B cell (primary cell): ENCODE measurements at regions not wholly inside any gene's neighbourhood (a gene's known extent, or its start where the extent isn't known, plus 50 kb on each side); places are given as distances from the start of the nearest gene placed in this dataset.

Experiments
- ATAC-seq: fragments of 200-7000 bp; cut with Tn5 transposase; one replicate; pipeline ENCODE4 v1.10.0; 2021; ENCODE audit warnings: low read depth, mild to moderate bottlenecking, moderate number of reproducible peaks, moderate library complexity
- CTCF ChIA-PET: fragments of 350-600 bp; sonication (Branson Sonifier 250); formaldehyde crosslinking; loops from one replicate; lab custom pipeline; 2021; ENCODE audit warnings: antibody characterized with exemption, inconsistent platforms; lab: Charles Lee
- POLR2A ChIA-PET: fragments of 350-600 bp; sonication (Branson Sonifier 250); formaldehyde crosslinking; loops from one replicate; lab custom pipeline; 2021; ENCODE audit warnings: antibody characterized with exemption; lab: Charles Lee
- DNase-seq: peaks from one replicate; pipeline ENCODE4 v3.0.0; 2013
- H2AFZ ChIP-seq: 2 replicates; pipeline ENCODE4 v1.6.1; 2012; ENCODE audit warnings: mild to moderate bottlenecking, low read depth, low read length; ENCODE audit not compliant: insufficient read depth, poor library complexity, severe bottlenecking
- H3K27ac ChIP-seq, 2 donors: 1 replicate in 1 of 2; 2 replicates in 1 of 2; pipeline ENCODE4 v1.5.1; 2012 to 2013; ENCODE audit warnings: low read length in 2 of 2, mild to moderate bottlenecking in 2 of 2, moderate library complexity in 1 of 2
- H3K27me3 ChIP-seq, 4 experiments: fragments of 200-600 bp in 1 of 4; sonication (generic) in 1 of 4; replicated peaks in 1 of 4; 1 replicate in 2 of 4; 2 replicates in 2 of 4; pipeline versions ENCODE4 v1.6.1 to v1.7.0; 2013 to 2016; ENCODE audit warnings: low read length in 3 of 4, mild to moderate bottlenecking in 2 of 4, mixed read lengths in 1 of 4, moderate library complexity in 1 of 4; ENCODE audit not compliant: insufficient read depth in 4 of 4, control insufficient read depth in 3 of 4; ENCODE audit errors: control extremely low read depth in 1 of 4
- H3K36me3 ChIP-seq, 2 experiments: replicated peaks in 1 of 2; 1 replicate in 1 of 2; 2 replicates in 1 of 2; pipeline versions ENCODE4 v1.6.1 to v1.7.1; 2013; ENCODE audit warnings: low read length in 1 of 2; ENCODE audit not compliant: insufficient read depth in 2 of 2, control insufficient read depth in 1 of 2; ENCODE audit errors: control extremely low read depth in 1 of 2, extremely low read depth in 1 of 2
- H3K4me1 ChIP-seq, 2 donors: fragments of 200-600 bp in 1 of 2; sonication (generic) in 1 of 2; 1 replicate in 1 of 2; 2 replicates in 1 of 2; pipeline versions ENCODE4 v1.5.1 to v1.6.1; 2013 to 2017; ENCODE audit warnings: low read length in 2 of 2; ENCODE audit not compliant: control insufficient read depth in 2 of 2, insufficient read depth in 2 of 2
- H3K4me2 ChIP-seq: replicated peaks from 2 replicates; pipeline ENCODE3; 2012; ENCODE audit warnings: mild to moderate bottlenecking, low read depth, low read length; ENCODE audit not compliant: poor library complexity, severe bottlenecking
- H3K4me3 ChIP-seq, 5 experiments: fragments of 200-600 bp in 1 of 5; sonication (generic) in 1 of 5; 1 replicate in 3 of 5; 2 replicates in 2 of 5; pipeline versions ENCODE4 v1.5.1 to v1.7.0; 2011 to 2016; ENCODE audit warnings: low read length in 4 of 5, mild to moderate bottlenecking in 4 of 5, low read depth in 2 of 5, control low read depth in 1 of 5, moderate library complexity in 1 of 5; ENCODE audit not compliant: insufficient read depth in 1 of 5; ENCODE audit errors: control extremely low read depth in 1 of 5, extremely low read depth in 1 of 5
- H3K79me2 ChIP-seq: fragments of 200-600 bp; sonication (generic); one replicate; pipeline ENCODE4 v1.6.0; 2016; ENCODE audit warnings: low read length; ENCODE audit not compliant: control insufficient read depth, insufficient read depth
- H3K9ac ChIP-seq: fragments of 200-600 bp; sonication (generic); 2 replicates; pipeline ENCODE4 v1.6.1; 2017; ENCODE audit warnings: mild to moderate bottlenecking, low read length, moderate library complexity
- H3K9me3 ChIP-seq, 3 donors: one replicate each; pipeline versions ENCODE4 v1.6.1 to v1.7.1; 2013; ENCODE audit warnings: low read length in 2 of 3; ENCODE audit not compliant: control insufficient read depth in 2 of 3, insufficient read depth in 1 of 3; ENCODE audit errors: control extremely low read depth in 1 of 3
- H4K20me1 ChIP-seq: 2 replicates; pipeline ENCODE4 v1.6.0; 2012; ENCODE audit warnings: mild to moderate bottlenecking, low read length; ENCODE audit not compliant: insufficient read depth, control insufficient read depth, poor library complexity, severe bottlenecking
- H3K27ac Mint-ChIP-seq: one replicate; pipeline ENCODE4 v1.8.0; 2021; ENCODE audit warnings: mixed read lengths
- H3K27me3 Mint-ChIP-seq: one replicate; pipeline ENCODE4 v1.8.0; 2021; ENCODE audit warnings: mixed read lengths
- H3K4me1 Mint-ChIP-seq: one replicate; pipeline ENCODE4 v1.8.0; 2021; ENCODE audit warnings: mixed read lengths
- H3K4me3 Mint-ChIP-seq: one replicate; pipeline ENCODE4 v1.8.0; 2021; ENCODE audit warnings: mixed read lengths
- H3K9me3 Mint-ChIP-seq: one replicate; pipeline ENCODE4 v1.8.0; 2022; ENCODE audit warnings: mixed read lengths; ENCODE audit not compliant: insufficient read depth
- EZH2 ChIP-seq: IDR thresholded peaks from 2 replicates; pipeline ENCODE4 v1.6.1; 2012; ENCODE audit warnings: borderline replicate concordance, low read depth, mild to moderate bottlenecking, moderate library complexity, low read length; ENCODE audit not compliant: insufficient read depth, poor library complexity, severe bottlenecking
- WGBS: methylation state at CpG from one replicate; pipeline ENCODE4 v1.1.5; 2013; ENCODE audit warnings: missing lambda C conversion rate; ENCODE audit not compliant: insufficient coverage; 5-methylcytosine and 5-hydroxymethylcytosine counted together
- intact Hi-C: fragments of 100-400 bp; cut with micrococcal nuclease; formaldehyde crosslinking; loops from one replicate; pipeline ENCODE4 v1.10.0; 2022
- TF ChIP-seq, protein P1 (sequence below): fragments of 200-600 bp; IDR thresholded peaks from one replicate; pipeline ENCODE4 v1.8.0; 2022; ENCODE audit warnings: antibody characterized with exemption, mild to moderate bottlenecking

DNA sequence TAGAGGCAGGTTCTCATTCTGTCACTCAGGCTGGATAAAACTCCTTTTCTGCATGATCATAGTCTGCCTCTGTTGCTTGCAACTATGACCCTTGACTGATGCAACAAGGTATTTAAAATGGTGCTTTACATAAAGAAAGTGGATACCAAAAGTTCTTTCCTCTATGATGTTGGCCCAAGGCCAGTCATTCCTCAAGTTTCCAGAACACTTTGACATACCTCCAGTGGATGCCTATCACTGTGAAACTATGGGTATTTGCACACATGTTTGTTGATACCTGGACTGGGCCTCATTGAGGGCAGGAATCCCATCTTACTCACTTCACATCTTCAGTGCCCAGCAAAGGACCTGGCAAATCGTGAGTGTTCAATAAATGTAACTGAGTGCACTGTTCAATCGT lies 159.0 kb upstream of the ZC3H12C start:
- ChIA-PET CTCF (no interaction called here), POLR2A (no interaction called here)
- Histone ChIP-seq H3K79me2 (no peaks in the 10 kb centered on the region), H3K36me3 (no peaks in the 10 kb centered on the region), H3K27me3 (no peaks in the 10 kb centered on the region), H2AFZ (no peak overlapping the region), H3K4me3 (no peak overlapping the region), H3K9me3 (no peaks in the 10 kb centered on the region), H3K4me1 (no peaks in the 10 kb centered on the region), H3K4me2 (no peak overlapping the region), H4K20me1 (no peaks in the 10 kb centered on the region), H3K9ac (no peak overlapping the region), H3K27ac (no peak overlapping the region)
- ATAC-seq, result no peak
- WGBS, result no CpG with 5 or more reads among the region's 2 CpGs
- no peak for DNase-seq
- H3K4me3 Mint-ChIP-seq, result no peak overlapping the region
- intact Hi-C loops, result no loop called here
- H3K9me3 Mint-ChIP-seq, result no peaks in the 10 kb centered on the region
- H3K27me3 Mint-ChIP-seq, result peaks cover 10% of the 10 kb centered on the region
- H3K4me1 Mint-ChIP-seq, result no peaks in the 10 kb centered on the region
- TF ChIP-seq, protein P1, sequence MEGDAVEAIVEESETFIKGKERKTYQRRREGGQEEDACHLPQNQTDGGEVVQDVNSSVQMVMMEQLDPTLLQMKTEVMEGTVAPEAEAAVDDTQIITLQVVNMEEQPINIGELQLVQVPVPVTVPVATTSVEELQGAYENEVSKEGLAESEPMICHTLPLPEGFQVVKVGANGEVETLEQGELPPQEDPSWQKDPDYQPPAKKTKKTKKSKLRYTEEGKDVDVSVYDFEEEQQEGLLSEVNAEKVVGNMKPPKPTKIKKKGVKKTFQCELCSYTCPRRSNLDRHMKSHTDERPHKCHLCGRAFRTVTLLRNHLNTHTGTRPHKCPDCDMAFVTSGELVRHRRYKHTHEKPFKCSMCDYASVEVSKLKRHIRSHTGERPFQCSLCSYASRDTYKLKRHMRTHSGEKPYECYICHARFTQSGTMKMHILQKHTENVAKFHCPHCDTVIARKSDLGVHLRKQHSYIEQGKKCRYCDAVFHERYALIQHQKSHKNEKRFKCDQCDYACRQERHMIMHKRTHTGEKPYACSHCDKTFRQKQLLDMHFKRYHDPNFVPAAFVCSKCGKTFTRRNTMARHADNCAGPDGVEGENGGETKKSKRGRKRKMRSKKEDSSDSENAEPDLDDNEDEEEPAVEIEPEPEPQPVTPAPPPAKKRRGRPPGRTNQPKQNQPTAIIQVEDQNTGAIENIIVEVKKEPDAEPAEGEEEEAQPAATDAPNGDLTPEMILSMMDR, result no peak
- TF ChIP-seq EZH2, result no peak
- no peak overlapping the region for H3K27ac Mint-ChIP-seq

GRCh38 chr11:109936661-109937180 lies 156.5 kb upstream of the ZC3H12C start:
- Histone ChIP-seq H3K4me2 (no peak overlapping the region), H3K27me3 (peaks cover 0 to 4% (median 3%) of the 10 kb centered on the region in 4 experiments), H3K9ac (no peak overlapping the region), H3K36me3 (no peaks in the 10 kb centered on the region), H3K4me1 (no peaks in the 10 kb centered on the region), H2AFZ (no peak overlapping the region), H3K9me3 (no peaks in the 10 kb centered on the region), H4K20me1 (no peaks in the 10 kb centered on the region), H3K4me3 (no peak overlapping the region), H3K27ac (no peak overlapping the region), H3K79me2 (no peaks in the 10 kb centered on the region)
- H3K9me3 Mint-ChIP-seq, result no peaks in the 10 kb centered on the region
- ATAC-seq, result no peak
- H3K27me3 Mint-ChIP-seq, result peaks cover 9% of the 10 kb centered on the region
- H3K4me3 Mint-ChIP-seq, result no peak overlapping the region
- intact Hi-C loops, result no loop called here
- WGBS, result 75% methylated on average over 2 of the region's 2 CpGs
- TF ChIP-seq, protein P1, result no peak
- no peak for TF ChIP-seq EZH2
- no peak overlapping the region for H3K27ac Mint-ChIP-seq
- CTCF ChIA-PET, result no interaction called here
- no peaks in the 10 kb centered on the region for H3K4me1 Mint-ChIP-seq
- DNase-seq, result no peak
- POLR2A ChIA-PET, result no interaction called here
